IMR-90 (cell line): ENCODE measurements at regions not wholly inside any gene's neighbourhood (a gene's known extent, or its start where the extent isn't known, plus 50 kb on each side); places are given as distances from the start of the nearest gene placed in this dataset.

Experiments used
- ATAC-seq: fragments of 200-7000 bp; cut with Tn5 transposase; 2 replicates; pipeline ENCODE4 v1.9.1; 2020; ENCODE audit warnings: low read depth, mild to moderate bottlenecking, moderate library complexity
- BruUV-seq: library from RNA; stranded (reverse); fragments of 400-500 nt; replicated peaks from 2 replicates; lab custom pipeline; 2021; lab: Mats Ljungman, UMichigan
- CTCF ChIA-PET: fragments of 300-600 bp; formaldehyde crosslinking; extraction: SDS; loops from one replicate; lab custom pipeline; 2021; ENCODE audit warnings: antibody characterized with exemption; lab: Yijun Ruan, JAX
- POLR2A ChIA-PET: fragments of 300-600 bp; sonication (Branson Sonifier 250); formaldehyde crosslinking; loops from one replicate; lab custom pipeline; 2022; ENCODE audit warnings: antibody characterized with exemption; ENCODE audit not compliant: unreplicated experiment; lab: Charles Lee
- DNase-seq: peaks from one replicate; pipeline ENCODE4 v3.0.0; 2013
- H2AFZ ChIP-seq: replicated peaks from 2 replicates; pipeline ENCODE3; 2013; ENCODE audit warnings: low read length, mild to moderate bottlenecking; ENCODE audit not compliant: poor library complexity
- H2AK5ac ChIP-seq: 2 replicates; pipeline ENCODE4 v1.6.1; 2013; ENCODE audit warnings: low read depth, low read length, inconsistent platforms
- H2AK9ac ChIP-seq: replicated peaks from 2 replicates; pipeline ENCODE3; 2013; ENCODE audit warnings: mild to moderate bottlenecking, low read depth, low read length, moderate library complexity; ENCODE audit not compliant: poor library complexity
- H2BK120ac ChIP-seq: 2 replicates; pipeline ENCODE4 v1.6.1; 2013; ENCODE audit warnings: low read depth, low read length, inconsistent platforms
- H2BK15ac ChIP-seq: 3 replicates; pipeline ENCODE4 v1.6.1; 2013; ENCODE audit warnings: low read depth, low read length, inconsistent platforms
- H2BK20ac ChIP-seq: 2 replicates; pipeline ENCODE4 v1.6.1; 2013; ENCODE audit warnings: low read depth, mild to moderate bottlenecking, inconsistent platforms, low read length, moderate library complexity
- H2BK5ac ChIP-seq: 2 replicates; pipeline ENCODE4 v1.6.1; 2013; ENCODE audit warnings: mild to moderate bottlenecking, low read depth, low read length, inconsistent platforms; ENCODE audit not compliant: poor library complexity, severe bottlenecking
- H3K14ac ChIP-seq: replicated peaks from 2 replicates; pipeline ENCODE4 v1.6.1; 2013; ENCODE audit warnings: low read depth, low read length, inconsistent platforms
- H3K18ac ChIP-seq: 2 replicates; pipeline ENCODE4 v1.6.1; 2013; ENCODE audit warnings: low read depth, low read length, control low read depth
- H3K23ac ChIP-seq: 2 replicates; pipeline ENCODE4 v1.6.1; 2013; ENCODE audit warnings: low read depth, low read length, inconsistent platforms
- H3K27ac ChIP-seq: 2 replicates; pipeline ENCODE4 v1.5.1; 2013; ENCODE audit warnings: mild to moderate bottlenecking, control low read depth, low read length; ENCODE audit not compliant: insufficient read depth
- H3K27me3 ChIP-seq: 2 replicates; pipeline ENCODE4 v1.6.1; 2013; ENCODE audit warnings: low read length; ENCODE audit not compliant: control insufficient read depth, insufficient read depth
- H3K36me3 ChIP-seq: 2 replicates; pipeline ENCODE4 v1.6.1; 2013; ENCODE audit warnings: low read length, mixed read lengths; ENCODE audit not compliant: control insufficient read depth, insufficient read depth
- H3K4ac ChIP-seq: 2 replicates; pipeline ENCODE4 v1.6.1; 2013; ENCODE audit warnings: low read depth, low read length, inconsistent platforms
- H3K4me1 ChIP-seq: 2 replicates; pipeline ENCODE4 v1.6.1; 2013; ENCODE audit warnings: low read length, mixed read lengths; ENCODE audit not compliant: control insufficient read depth, insufficient read depth
- H3K4me2 ChIP-seq: 2 replicates; pipeline ENCODE4 v1.6.1; 2013; ENCODE audit warnings: low read depth, mild to moderate bottlenecking, control low read depth, low read length, moderate library complexity
- H3K4me3 ChIP-seq: 2 replicates; pipeline ENCODE4 v1.5.1; 2013; ENCODE audit warnings: low read depth, mild to moderate bottlenecking, control low read depth, low read length, moderate library complexity; ENCODE audit not compliant: insufficient read depth
- H3K56ac ChIP-seq: 2 replicates; pipeline ENCODE4 v1.6.1; 2013; ENCODE audit warnings: low read length, inconsistent platforms; ENCODE audit not compliant: insufficient read depth; ENCODE audit errors: extremely low read depth
- H3K79me1 ChIP-seq, 2 experiments: 2 replicates each; pipeline ENCODE4 v1.6.1; 2013; ENCODE audit warnings: low read length in 2 of 2, inconsistent platforms in 1 of 2, low read depth in 1 of 2
- H3K9ac ChIP-seq: 2 replicates; pipeline ENCODE4 v1.6.1; 2013; ENCODE audit warnings: low read depth, low read length, control low read depth
- H3K9me1 ChIP-seq: 2 replicates; pipeline ENCODE4 v1.6.1; 2013; ENCODE audit warnings: low read length, inconsistent platforms; ENCODE audit not compliant: insufficient read depth
- H3K9me3 ChIP-seq: 2 replicates; pipeline ENCODE4 v1.6.1; 2013; ENCODE audit warnings: low read length; ENCODE audit not compliant: control insufficient read depth, insufficient read depth
- H4K20me1 ChIP-seq: 2 replicates; pipeline ENCODE4 v1.6.1; 2013; ENCODE audit warnings: low read length, inconsistent platforms; ENCODE audit not compliant: insufficient read depth
- H4K5ac ChIP-seq: 2 replicates; pipeline ENCODE4 v1.6.1; 2013; ENCODE audit warnings: mild to moderate bottlenecking, low read depth, low read length, control low read depth
- H4K8ac ChIP-seq, 2 experiments: 2 replicates each; pipeline ENCODE4 v1.6.1; 2013; ENCODE audit warnings: low read depth in 2 of 2, low read length in 2 of 2, control low read depth in 1 of 2, inconsistent platforms in 1 of 2
- H4K91ac ChIP-seq: 2 replicates; pipeline ENCODE4 v1.6.1; 2013; ENCODE audit warnings: low read depth, low read length, inconsistent platforms; ENCODE audit not compliant: insufficient read depth
- BHLHE40 ChIP-seq: fragments of 150-350 bp; IDR thresholded peaks from 2 replicates; pipeline ENCODE4 v1.6.1; 2016; ENCODE audit warnings: mild to moderate bottlenecking, low read depth, low read length
- CEBPB ChIP-seq: IDR thresholded peaks from 2 replicates; pipeline ENCODE4 v1.6.1; 2012; ENCODE audit warnings: low read depth, low read length, improper control_type of control experiment
- CHD1 ChIP-seq: IDR thresholded peaks from 2 replicates; pipeline ENCODE4 v1.6.1; 2012; ENCODE audit warnings: low read depth, low read length, improper control_type of control experiment
- MAFK ChIP-seq: IDR thresholded peaks from 2 replicates; pipeline ENCODE4 v1.6.1; 2012; ENCODE audit warnings: low read depth, low read length, improper control_type of control experiment
- MAZ ChIP-seq: IDR thresholded peaks from 2 replicates; pipeline ENCODE4 v1.6.1; 2012; ENCODE audit warnings: low read depth, mild to moderate bottlenecking, low read length, improper control_type of control experiment, moderate library complexity, borderline replicate concordance
- MXI1 ChIP-seq: IDR thresholded peaks from 2 replicates; pipeline ENCODE4 v1.6.1; 2012; ENCODE audit warnings: low read depth, mild to moderate bottlenecking, low read length, moderate library complexity, borderline replicate concordance
- NFE2L2 ChIP-seq: fragments of 150-350 bp; IDR thresholded peaks from 2 replicates; pipeline ENCODE4 v1.6.1; 2016; ENCODE audit warnings: low read depth, mild to moderate bottlenecking, low read length
- POLR2A ChIP-seq: IDR thresholded peaks from 2 replicates; pipeline ENCODE4 v1.6.1; 2012; ENCODE audit warnings: mild to moderate bottlenecking, low read depth, low read length
- RAD21 ChIP-seq: IDR thresholded peaks from 2 replicates; pipeline ENCODE4 v1.6.1; 2012; ENCODE audit warnings: low read length, improper control_type of control experiment
- RCOR1 ChIP-seq: IDR thresholded peaks from 2 replicates; pipeline ENCODE4 v1.6.1; 2012; ENCODE audit warnings: mild to moderate bottlenecking, low read length, improper control_type of control experiment; ENCODE audit not compliant: insufficient replicate concordance
- SMC3 ChIP-seq: fragments of 150-350 bp; IDR thresholded peaks from 2 replicates; pipeline ENCODE4 v1.6.1; 2016; ENCODE audit warnings: low read depth, mild to moderate bottlenecking, antibody characterized with exemption, low read length, moderate library complexity
- WGBS, 2 experiments: methylation state at CpG; one replicate each; pipeline versions ENCODE4 v1.1.5 to v1.1.7; 2013; ENCODE audit warnings: missing lambda C conversion rate in 2 of 2; ENCODE audit not compliant: insufficient read length in 1 of 2; ENCODE audit errors: extremely low coverage in 2 of 2; 5-methylcytosine and 5-hydroxymethylcytosine counted together
- dilution Hi-C: fragments of 300-500 bp; cut with HindIII; formaldehyde crosslinking; loops from one replicate; pipeline ENCODE4 v1.14.3; 2018; ENCODE audit warnings: low sequenced_read_pairs; ENCODE audit not compliant: unreplicated experiment
- in situ Hi-C: fragments of 300-500 bp; cut with MboI; formaldehyde crosslinking; loops from 3 replicates; pipeline ENCODE4 v1.14.3; 2019; ENCODE audit warnings: low sequenced_read_pairs, inconsistent platforms, mixed read lengths
- intact Hi-C: fragments of 100-400 bp; cut with micrococcal nuclease; formaldehyde crosslinking; loops from 2 replicates; pipeline ENCODE4 v1.10.0; 2022
- TF ChIP-seq, protein P1 (sequence below): conservative IDR thresholded peaks from 2 replicates; pipeline ENCODE4 v1.5.1; 2012; ENCODE audit warnings: mild to moderate bottlenecking, low read depth, low read length, improper control_type of control experiment
- TF ChIP-seq, protein P2 (sequence below): fragments of 150-350 bp; IDR thresholded peaks from 2 replicates; pipeline ENCODE4 v1.6.1; 2017; ENCODE audit warnings: mild to moderate bottlenecking, antibody characterized with exemption, low read length, low read depth

DNA sequence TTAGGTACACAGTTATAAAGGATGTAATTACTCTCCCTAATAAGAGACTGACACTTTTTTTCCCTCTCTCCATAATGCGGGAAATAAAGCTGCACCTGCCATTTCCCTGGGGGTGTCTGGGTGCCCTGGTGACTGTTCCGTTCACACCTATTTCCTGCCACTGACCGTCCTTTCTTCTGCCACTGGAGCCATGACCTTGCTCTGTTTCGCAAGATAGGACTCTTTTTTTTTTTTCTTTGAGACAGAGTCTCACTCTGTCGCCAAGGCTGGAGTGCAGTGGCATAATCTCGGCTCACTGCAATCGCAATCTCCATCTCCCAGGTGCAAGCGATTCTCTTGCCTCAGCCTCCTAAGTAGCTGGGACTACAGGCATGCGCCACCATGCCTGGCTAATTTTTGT, 66.1 kb upstream of the SERBP1 start:
- POLR2A ChIA-PET, result no interaction called here
- H3K18ac ChIP-seq, result no peak overlapping the region
- H3K36me3 ChIP-seq, result no peaks in the 10 kb centered on the region
- H4K91ac ChIP-seq, result no peak overlapping the region
- H4K5ac ChIP-seq, result no peak overlapping the region
- no peaks in the 10 kb centered on the region for H3K9me1 ChIP-seq
- TF ChIP-seq RCOR1 (no peak), MXI1 (no peak), POLR2A (no peak), SMC3 (no peak), BHLHE40 (no peak), NFE2L2 (no peak), MAZ (no peak), CEBPB (no peak), CHD1 (no peak), RAD21 (no peak), MAFK (no peak)
- TF ChIP-seq, protein P1, sequence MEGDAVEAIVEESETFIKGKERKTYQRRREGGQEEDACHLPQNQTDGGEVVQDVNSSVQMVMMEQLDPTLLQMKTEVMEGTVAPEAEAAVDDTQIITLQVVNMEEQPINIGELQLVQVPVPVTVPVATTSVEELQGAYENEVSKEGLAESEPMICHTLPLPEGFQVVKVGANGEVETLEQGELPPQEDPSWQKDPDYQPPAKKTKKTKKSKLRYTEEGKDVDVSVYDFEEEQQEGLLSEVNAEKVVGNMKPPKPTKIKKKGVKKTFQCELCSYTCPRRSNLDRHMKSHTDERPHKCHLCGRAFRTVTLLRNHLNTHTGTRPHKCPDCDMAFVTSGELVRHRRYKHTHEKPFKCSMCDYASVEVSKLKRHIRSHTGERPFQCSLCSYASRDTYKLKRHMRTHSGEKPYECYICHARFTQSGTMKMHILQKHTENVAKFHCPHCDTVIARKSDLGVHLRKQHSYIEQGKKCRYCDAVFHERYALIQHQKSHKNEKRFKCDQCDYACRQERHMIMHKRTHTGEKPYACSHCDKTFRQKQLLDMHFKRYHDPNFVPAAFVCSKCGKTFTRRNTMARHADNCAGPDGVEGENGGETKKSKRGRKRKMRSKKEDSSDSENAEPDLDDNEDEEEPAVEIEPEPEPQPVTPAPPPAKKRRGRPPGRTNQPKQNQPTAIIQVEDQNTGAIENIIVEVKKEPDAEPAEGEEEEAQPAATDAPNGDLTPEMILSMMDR, result no peak
- TF ChIP-seq, protein P2, sequence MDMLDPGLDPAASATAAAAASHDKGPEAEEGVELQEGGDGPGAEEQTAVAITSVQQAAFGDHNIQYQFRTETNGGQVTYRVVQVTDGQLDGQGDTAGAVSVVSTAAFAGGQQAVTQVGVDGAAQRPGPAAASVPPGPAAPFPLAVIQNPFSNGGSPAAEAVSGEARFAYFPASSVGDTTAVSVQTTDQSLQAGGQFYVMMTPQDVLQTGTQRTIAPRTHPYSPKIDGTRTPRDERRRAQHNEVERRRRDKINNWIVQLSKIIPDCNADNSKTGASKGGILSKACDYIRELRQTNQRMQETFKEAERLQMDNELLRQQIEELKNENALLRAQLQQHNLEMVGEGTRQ, result no peak
- no peak overlapping the region for H4K8ac ChIP-seq
- DNase-seq, result no peak
- H3K27ac ChIP-seq, result no peak overlapping the region
- CTCF ChIA-PET, result no interaction called here
- in situ Hi-C loops (loop anchor here (25.0 kb wide), 1 partner anchor 734 kb away; the partner anchor contains the start of gene DYNLT5), dilution Hi-C loops (no loop called here), intact Hi-C loops (no loop called here)
- H3K4ac ChIP-seq, result no peak overlapping the region
- BruUV-seq, result no TSS peak
- H2BK20ac ChIP-seq, result no peak overlapping the region
- no peak overlapping the region for H2AK9ac ChIP-seq
- H2BK5ac ChIP-seq, result no peak overlapping the region
- H3K79me1 ChIP-seq, result no peaks in the 10 kb centered on the region
- no peak for ATAC-seq
- 74% methylated on average over 2 of the region's 9 CpGs; no CpG with 5 or more reads in 1 of the 2 experiments for WGBS, 2 experiments
- no peak overlapping the region for H3K4me2 ChIP-seq
- H3K4me3 ChIP-seq, result no peak overlapping the region
- no peak overlapping the region for H3K9ac ChIP-seq
- no peak overlapping the region for H3K56ac ChIP-seq
- H2BK120ac ChIP-seq, result no peak overlapping the region
- H3K9me3 ChIP-seq, result no peaks in the 10 kb centered on the region
- no peaks in the 10 kb centered on the region for H4K20me1 ChIP-seq
- no peak overlapping the region for H3K14ac ChIP-seq
- H2AK5ac ChIP-seq, result no peak overlapping the region
- H3K4me1 ChIP-seq, result no peaks in the 10 kb centered on the region
- H2BK15ac ChIP-seq, result no peak overlapping the region
- no peak overlapping the region for H3K23ac ChIP-seq
- H2AFZ ChIP-seq, result no peak overlapping the region
- H3K27me3 ChIP-seq, result peaks cover 9% of the 10 kb centered on the region
